Astrocyte of the cerebellum (primary cell): ENCODE measurements at regions not wholly inside any gene's neighbourhood (a gene's known extent, or its start where the extent isn't known, plus 50 kb on each side); places are given as distances from the start of the nearest gene placed in this dataset.
"Not testable (repeated sequence)": the region's sequence is repeated elsewhere in the genome, so short reads cannot be mapped to it uniquely, and the experiment has no call there.

Source experiments
- DNase-seq: peaks from one replicate; pipeline ENCODE4 v3.0.0-alpha.2; 2011; ENCODE audit warnings: low read depth
- H3K4me3 ChIP-seq: 2 replicates; pipeline ENCODE4 v1.5.1; 2011; ENCODE audit warnings: mild to moderate bottlenecking, low read depth, low read length, moderate library complexity
- CTCF ChIP-seq: IDR thresholded peaks from 2 replicates; pipeline ENCODE4 v1.5.1; 2012; ENCODE audit warnings: low read length, low read depth, moderate library complexity, mild to moderate bottlenecking; ENCODE audit errors: missing control alignments
- in situ Hi-C: cut with HindIII; loops from 2 replicates; pipeline ENCODE4 v1.10.0; 2017; ENCODE audit warnings: low sequenced_read_pairs

- DNase-seq = no peak
- TF ChIP-seq CTCF = no peak
- H3K4me3 ChIP-seq = no peak overlapping the region
- in situ Hi-C loops = no loop called here
These were observed 268.8 kb upstream of the TBL1XR1 start for GRCh38 chr3:177466074-177466473.

- H3K4me3 ChIP-seq, DNase-seq, in situ Hi-C loops: not testable (repeated sequence)
These were observed 269.3 kb upstream of the TBL1XR1 start for GRCh38 chr3:177466622-177467021.

- no peak for TF ChIP-seq CTCF
- H3K4me3 ChIP-seq = no peak overlapping the region
- in situ Hi-C loops = no loop called here
- DNase-seq = no peak
These were observed 270.1 kb upstream of the TBL1XR1 start for GRCh38 chr3:177467247-177467985.

GRCh38 chr3:177468331-177468730 is 271.0 kb upstream of the TBL1XR1 start:
- H3K4me3 ChIP-seq = no peak overlapping the region
- TF ChIP-seq CTCF = no peak
- in situ Hi-C loops = no loop called here
- DNase-seq = peak; percentile 100

- in situ Hi-C loops = no loop called here
- no peak overlapping the region for H3K4me3 ChIP-seq
- no peak for TF ChIP-seq CTCF
- peak; percentile 36 for DNase-seq
These were observed 271.5 kb upstream of the TBL1XR1 start for GRCh38 chr3:177468816-177469215.

- in situ Hi-C loops = no loop called here
- H3K4me3 ChIP-seq = no peak overlapping the region
- TF ChIP-seq CTCF = peak; percentile 19
- no peak for DNase-seq
These were observed 271.9 kb upstream of the TBL1XR1 start for GRCh38 chr3:177469216-177469615.

- TF ChIP-seq CTCF = no peak
- in situ Hi-C loops = no loop called here
These were observed 273.1 kb upstream of the TBL1XR1 start for GRCh38 chr3:177470197-177470941.

More at GRCh38 chr3:177470197-177470941, 273.1 kb upstream of the TBL1XR1 start:
- no peak overlapping the region for H3K4me3 ChIP-seq
- no peak for DNase-seq
